ENCODE measurements at regions not wholly inside any gene's neighbourhood (a gene's known extent, or its start where the extent isn't known, plus 50 kb on each side); places are given as distances from the start of the nearest gene placed in this dataset.

DNA sequence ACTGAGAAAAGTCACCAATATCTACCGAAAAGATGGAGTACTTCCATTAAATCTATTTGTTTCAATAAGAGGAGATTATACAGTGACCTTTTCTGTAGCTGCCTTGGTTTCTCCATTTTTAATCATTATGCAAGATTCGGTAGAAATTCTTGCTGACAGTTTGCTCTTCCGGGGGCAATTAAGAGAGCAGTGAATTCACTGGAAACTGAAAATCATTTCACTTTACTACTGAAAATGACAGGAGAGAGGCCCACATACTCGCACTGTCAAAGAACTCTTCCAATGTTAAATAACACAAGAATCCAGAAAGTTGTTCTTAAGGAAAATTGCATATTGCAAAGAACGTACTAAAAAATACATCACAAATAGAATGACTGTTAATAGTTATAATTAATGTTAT is 699.3 kb downstream of the CBLN2 start:
- Histone ChIP-seq H3K9me3 (ENCODE audit: control insufficient read depth, low read depth, low read length) (peaks cover 2% of the 10 kb centered on the region), H4K20me1 (ENCODE audit: control insufficient read depth, extremely low read depth, insufficient read depth, low read length) (no peaks in the 10 kb centered on the region), H3K4me3 (ENCODE audit: control insufficient read depth in 2 of 3, extremely low read depth in 1 of 3, insufficient read depth in 2 of 3, low read depth in 1 of 3, low read length in 3 of 3) (no peak overlapping the region), H3K27ac (ENCODE audit: control insufficient read depth, insufficient read depth, low read length) (no peak overlapping the region), H3K27me3 (ENCODE audit: control insufficient read depth, extremely low read depth, insufficient read depth, low read length) (no peaks in the 10 kb centered on the region), H3K9ac (ENCODE audit: control insufficient read depth, extremely low read depth, insufficient read depth, low read length) (no peak overlapping the region), H3K9me1 (ENCODE audit: control insufficient read depth, extremely low read depth, insufficient read depth, low read length) (no peaks in the 10 kb centered on the region), H2AFZ (ENCODE audit: control insufficient read depth, low read length) (no peak overlapping the region), H3K79me2 (ENCODE audit: control insufficient read depth, insufficient read depth, low read length) (no peaks in the 10 kb centered on the region), H3K36me3 (ENCODE audit: control insufficient read depth in 2 of 2, extremely low read depth in 1 of 2, insufficient read depth in 2 of 2, low read length in 2 of 2) (no peaks in the 10 kb centered on the region), H3K4me2 (ENCODE audit: control insufficient read depth, extremely low read depth, insufficient read depth, low read depth, low read length) (no peak overlapping the region), H3K4me1 (ENCODE audit: control insufficient read depth, extremely low read depth, insufficient read depth, low read length) (no peaks in the 10 kb centered on the region)
- no peak for TF ChIP-seq EZH2 (IDR thresholded peaks at IDR 0.05; ENCODE audit: low read length)
- TF ChIP-seq, protein P1, sequence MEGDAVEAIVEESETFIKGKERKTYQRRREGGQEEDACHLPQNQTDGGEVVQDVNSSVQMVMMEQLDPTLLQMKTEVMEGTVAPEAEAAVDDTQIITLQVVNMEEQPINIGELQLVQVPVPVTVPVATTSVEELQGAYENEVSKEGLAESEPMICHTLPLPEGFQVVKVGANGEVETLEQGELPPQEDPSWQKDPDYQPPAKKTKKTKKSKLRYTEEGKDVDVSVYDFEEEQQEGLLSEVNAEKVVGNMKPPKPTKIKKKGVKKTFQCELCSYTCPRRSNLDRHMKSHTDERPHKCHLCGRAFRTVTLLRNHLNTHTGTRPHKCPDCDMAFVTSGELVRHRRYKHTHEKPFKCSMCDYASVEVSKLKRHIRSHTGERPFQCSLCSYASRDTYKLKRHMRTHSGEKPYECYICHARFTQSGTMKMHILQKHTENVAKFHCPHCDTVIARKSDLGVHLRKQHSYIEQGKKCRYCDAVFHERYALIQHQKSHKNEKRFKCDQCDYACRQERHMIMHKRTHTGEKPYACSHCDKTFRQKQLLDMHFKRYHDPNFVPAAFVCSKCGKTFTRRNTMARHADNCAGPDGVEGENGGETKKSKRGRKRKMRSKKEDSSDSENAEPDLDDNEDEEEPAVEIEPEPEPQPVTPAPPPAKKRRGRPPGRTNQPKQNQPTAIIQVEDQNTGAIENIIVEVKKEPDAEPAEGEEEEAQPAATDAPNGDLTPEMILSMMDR (optimal IDR thresholded peaks at IDR 0.05 in 1 of 3, IDR thresholded peaks at IDR 0.05 in 1 of 3, conservative IDR thresholded peaks at IDR 0.05 in 1 of 3; ENCODE audit: extremely low read depth in 1 of 3, insufficient read depth in 2 of 3, low read length in 3 of 3) = no peak
- dilution Hi-C loops (cut with MboI; ENCODE audit: extremely low pct_ligation_motif_present, low sequenced_read_pairs) = no loop called here
- DNase-seq (ENCODE audit: low read depth, low spot score) (no peak), FAIRE-seq (no peak)

DNA sequence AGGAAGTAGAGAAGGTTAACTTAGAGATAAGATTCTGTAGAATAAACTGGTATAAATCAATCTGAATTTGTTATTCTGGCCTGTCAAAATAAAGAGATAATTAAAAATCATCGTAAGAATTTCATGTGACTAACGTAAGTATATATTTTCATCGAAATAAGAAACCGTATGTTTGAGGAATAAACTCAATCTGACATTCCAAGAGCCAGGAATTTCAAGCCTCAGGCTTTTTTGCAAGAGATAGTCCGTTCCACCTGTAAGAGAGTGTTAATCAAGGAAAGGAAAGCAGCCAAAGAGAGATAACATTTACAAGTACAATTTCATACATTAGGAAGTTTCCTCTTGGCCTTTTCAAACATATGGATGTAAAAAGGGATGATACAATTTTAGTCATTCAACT is 701.5 kb downstream of the CBLN2 start:
- H3K4me3 ChIP-seq (ENCODE audit: control insufficient read depth in 2 of 3, extremely low read depth in 1 of 3, insufficient read depth in 2 of 3, low read depth in 1 of 3, low read length in 3 of 3) = no peak overlapping the region
- DNase-seq (ENCODE audit: low read depth, low spot score) (no peak), FAIRE-seq (no peak)
- H4K20me1 ChIP-seq (ENCODE audit: control insufficient read depth, extremely low read depth, insufficient read depth, low read length) = no peaks in the 10 kb centered on the region
- H3K4me1 ChIP-seq (ENCODE audit: control insufficient read depth, extremely low read depth, insufficient read depth, low read length) = no peaks in the 10 kb centered on the region
- H3K9me3 ChIP-seq (ENCODE audit: control insufficient read depth, low read depth, low read length) = peaks cover 2% of the 10 kb centered on the region
- H3K27ac ChIP-seq (ENCODE audit: control insufficient read depth, insufficient read depth, low read length) = no peak overlapping the region
- H3K79me2 ChIP-seq (ENCODE audit: control insufficient read depth, insufficient read depth, low read length) = no peaks in the 10 kb centered on the region
- H3K27me3 ChIP-seq (ENCODE audit: control insufficient read depth, extremely low read depth, insufficient read depth, low read length) = no peaks in the 10 kb centered on the region
- no peak overlapping the region for H3K9ac ChIP-seq (ENCODE audit: control insufficient read depth, extremely low read depth, insufficient read depth, low read length)
- no peaks in the 10 kb centered on the region for H3K9me1 ChIP-seq (ENCODE audit: control insufficient read depth, extremely low read depth, insufficient read depth, low read length)
- TF ChIP-seq, protein P1 (optimal IDR thresholded peaks at IDR 0.05 in 1 of 3, IDR thresholded peaks at IDR 0.05 in 1 of 3, conservative IDR thresholded peaks at IDR 0.05 in 1 of 3; ENCODE audit: extremely low read depth in 1 of 3, insufficient read depth in 2 of 3, low read length in 3 of 3) = no peak
- no peak for TF ChIP-seq EZH2 (IDR thresholded peaks at IDR 0.05; ENCODE audit: low read length)
- no peaks in the 10 kb centered on the region for H3K36me3 ChIP-seq (ENCODE audit: control insufficient read depth in 2 of 2, extremely low read depth in 1 of 2, insufficient read depth in 2 of 2, low read length in 2 of 2)
- no peak overlapping the region for H3K4me2 ChIP-seq (ENCODE audit: control insufficient read depth, extremely low read depth, insufficient read depth, low read depth, low read length)
- H2AFZ ChIP-seq (ENCODE audit: control insufficient read depth, low read length) = no peak overlapping the region
- dilution Hi-C loops (cut with MboI; ENCODE audit: extremely low pct_ligation_motif_present, low sequenced_read_pairs) = no loop called here
